GM23338 (cell line): ENCODE measurements at regions not wholly inside any gene's neighbourhood (a gene's known extent, or its start where the extent isn't known, plus 50 kb on each side); places are given as distances from the start of the nearest gene placed in this dataset.

ENCODE experiments used
- ATAC-seq: fragments of 200-7000 bp; cut with Tn5 transposase; 3 replicates; pipeline ENCODE4 v1.9.1; 2020
- DNase-seq: peaks from one replicate; pipeline ENCODE4 v3.0.0-alpha.2; 2015; ENCODE audit warnings: low spot score
- H2AFZ ChIP-seq: fragments of 200-600 bp; sonication (generic); 2 replicates; pipeline ENCODE4 v1.8.0; 2016; ENCODE audit warnings: antibody characterized with exemption, mild to moderate bottlenecking, moderate library complexity
- H3F3A ChIP-seq: fragments of 200-600 bp; sonication (generic); replicated peaks from 2 replicates; pipeline ENCODE4 v1.8.0; 2017; ENCODE audit warnings: antibody characterized with exemption, mixed run types, low read depth
- H3K27ac ChIP-seq: fragments of 200-600 bp; sonication (generic); 2 replicates; pipeline ENCODE4 v1.6.1; 2016; ENCODE audit warnings: low read depth
- H3K27me3 ChIP-seq: fragments of 200-600 bp; sonication (generic); 2 replicates; pipeline ENCODE4 v1.8.0; 2016; ENCODE audit warnings: mild to moderate bottlenecking, mixed run types, moderate library complexity; ENCODE audit not compliant: insufficient read depth
- H3K36me3 ChIP-seq: fragments of 200-600 bp; sonication (generic); 2 replicates; pipeline ENCODE4 v1.8.0; 2016; ENCODE audit warnings: mild to moderate bottlenecking; ENCODE audit not compliant: insufficient read depth
- H3K4me1 ChIP-seq: fragments of 200-600 bp; sonication (generic); 2 replicates; pipeline ENCODE4 v1.8.0; 2016; ENCODE audit warnings: mild to moderate bottlenecking, moderate library complexity; ENCODE audit not compliant: insufficient read depth
- H3K4me2 ChIP-seq: fragments of 200-600 bp; sonication (generic); 2 replicates; pipeline ENCODE4 v1.7.1; 2017; ENCODE audit warnings: mixed run types
- H3K4me3 ChIP-seq: fragments of 200-600 bp; sonication (generic); 2 replicates; pipeline ENCODE4 v1.6.1; 2016; ENCODE audit warnings: mixed run types
- H3K79me2 ChIP-seq: fragments of 200-600 bp; sonication (generic); replicated peaks from 2 replicates; pipeline ENCODE4 v1.8.0; 2017; ENCODE audit warnings: mild to moderate bottlenecking; ENCODE audit not compliant: insufficient read depth
- H3K9me2 ChIP-seq: fragments of 200-600 bp; sonication (generic); 2 replicates; pipeline ENCODE4 v1.8.0; 2017; ENCODE audit not compliant: insufficient read depth
- H4K20me1 ChIP-seq: fragments of 200-600 bp; sonication (generic); replicated peaks from 2 replicates; pipeline ENCODE4 v1.8.0; 2017; ENCODE audit warnings: mild to moderate bottlenecking; ENCODE audit not compliant: insufficient read depth
- H3K27ac Mint-ChIP-seq: 2 replicates; pipeline ENCODE4 v1.8.0; 2020; ENCODE audit warnings: inconsistent platforms, mild to moderate bottlenecking, moderate library complexity, mixed read lengths
- H3K27me3 Mint-ChIP-seq: 3 replicates; pipeline ENCODE4 v1.8.0; 2022; ENCODE audit warnings: low read depth, mild to moderate bottlenecking, moderate library complexity, mixed read lengths, inconsistent platforms; ENCODE audit not compliant: insufficient read depth, poor library complexity
- H3K36me3 Mint-ChIP-seq: 3 replicates; pipeline ENCODE4 v1.8.0; 2021; ENCODE audit warnings: low read depth, mild to moderate bottlenecking, inconsistent platforms, moderate library complexity, mixed read lengths
- H3K4me1 Mint-ChIP-seq: 3 replicates; pipeline ENCODE4 v1.8.0; 2020; ENCODE audit warnings: mild to moderate bottlenecking, inconsistent platforms, mixed read lengths
- H3K4me3 Mint-ChIP-seq: 3 replicates; pipeline ENCODE4 v1.8.0; 2021; ENCODE audit warnings: moderate library complexity, mild to moderate bottlenecking, inconsistent platforms, mixed read lengths
- H3K9me3 Mint-ChIP-seq: 3 replicates; pipeline ENCODE4 v1.8.0; 2020; ENCODE audit warnings: moderate library complexity, mild to moderate bottlenecking, inconsistent platforms, mixed read lengths
- CREB1 ChIP-seq: fragments of 250-450 bp; sonication (Bioruptor Pico); IDR thresholded peaks from 2 replicates; pipeline ENCODE4 v1.5.0; 2020; ENCODE audit warnings: low read depth, mild to moderate bottlenecking, moderate library complexity
- EZH2phosphoT487 ChIP-seq: fragments of 200-600 bp; sonication (generic); IDR thresholded peaks from one replicate; pipeline ENCODE4 v1.8.1; 2018; ENCODE audit warnings: antibody characterized with exemption; ENCODE audit not compliant: unreplicated experiment
- NANOG ChIP-seq: IDR thresholded peaks from 2 replicates; pipeline ENCODE4 v1.6.1; 2016; ENCODE audit warnings: antibody characterized with exemption, borderline replicate concordance
- STAT1 ChIP-seq: IDR thresholded peaks from one replicate; pipeline ENCODE4 v1.6.1; 2016; ENCODE audit warnings: antibody characterized with exemption; ENCODE audit not compliant: unreplicated experiment
- ZNF114 ChIP-seq: fragments of 250-450 bp; sonication (Bioruptor Pico); IDR thresholded peaks from 2 replicates; pipeline ENCODE4 v1.5.0; 2020; ENCODE audit warnings: mild to moderate bottlenecking, moderate library complexity
- ZNF331 ChIP-seq: fragments of 250-450 bp; sonication (Bioruptor Pico); IDR thresholded peaks from 2 replicates; pipeline ENCODE4 v1.5.0; 2020; ENCODE audit warnings: low read depth, mild to moderate bottlenecking, moderate library complexity
- TF ChIP-seq, protein P1 (sequence below): fragments of 250-450 bp; sonication (Bioruptor Pico); IDR thresholded peaks from 2 replicates; pipeline ENCODE4 v1.5.0; 2020; ENCODE audit warnings: mild to moderate bottlenecking, moderate library complexity
- TF ChIP-seq, protein P2 (sequence below): IDR thresholded peaks from one replicate; pipeline ENCODE4 v1.6.1; 2018; ENCODE audit warnings: antibody characterized with exemption; ENCODE audit not compliant: unreplicated experiment
- TF ChIP-seq, protein P3 (sequence below): IDR thresholded peaks from 2 replicates; pipeline ENCODE4 v1.6.1; 2016; ENCODE audit warnings: antibody characterized with exemption
- TF ChIP-seq, protein P4 (sequence below), 2 experiments: fragments of 200-600 bp in 1 of 2; sonication (generic) in 1 of 2; conservative IDR thresholded peaks; 2 replicates each; pipeline versions ENCODE4 v1.5.1 to v1.6.1; 2016 to 2017; ENCODE audit warnings: antibody characterized with exemption in 2 of 2, low read depth in 2 of 2, mild to moderate bottlenecking in 2 of 2, moderate library complexity in 1 of 2

DNA sequence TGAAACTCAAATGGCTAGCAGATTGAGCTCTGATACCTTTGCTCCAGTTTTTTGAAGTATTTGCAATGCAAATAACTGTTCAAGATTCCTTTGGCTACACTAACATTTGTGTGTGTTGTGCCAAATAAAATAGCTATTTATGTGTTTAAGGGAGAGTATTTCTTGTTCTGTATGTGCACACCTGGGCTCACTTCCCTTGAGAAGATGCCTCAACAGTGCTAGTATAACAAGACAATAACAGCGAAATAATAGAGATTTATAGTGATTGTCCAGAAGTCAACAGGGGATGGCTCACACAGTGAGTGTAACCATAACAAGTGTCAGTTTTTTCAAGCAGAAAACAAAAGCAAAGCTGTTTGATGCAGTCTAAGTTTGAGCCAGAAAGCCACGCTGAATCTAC is 460.5 kb downstream of the CENPC start (continued):
- TF ChIP-seq, protein P1, sequence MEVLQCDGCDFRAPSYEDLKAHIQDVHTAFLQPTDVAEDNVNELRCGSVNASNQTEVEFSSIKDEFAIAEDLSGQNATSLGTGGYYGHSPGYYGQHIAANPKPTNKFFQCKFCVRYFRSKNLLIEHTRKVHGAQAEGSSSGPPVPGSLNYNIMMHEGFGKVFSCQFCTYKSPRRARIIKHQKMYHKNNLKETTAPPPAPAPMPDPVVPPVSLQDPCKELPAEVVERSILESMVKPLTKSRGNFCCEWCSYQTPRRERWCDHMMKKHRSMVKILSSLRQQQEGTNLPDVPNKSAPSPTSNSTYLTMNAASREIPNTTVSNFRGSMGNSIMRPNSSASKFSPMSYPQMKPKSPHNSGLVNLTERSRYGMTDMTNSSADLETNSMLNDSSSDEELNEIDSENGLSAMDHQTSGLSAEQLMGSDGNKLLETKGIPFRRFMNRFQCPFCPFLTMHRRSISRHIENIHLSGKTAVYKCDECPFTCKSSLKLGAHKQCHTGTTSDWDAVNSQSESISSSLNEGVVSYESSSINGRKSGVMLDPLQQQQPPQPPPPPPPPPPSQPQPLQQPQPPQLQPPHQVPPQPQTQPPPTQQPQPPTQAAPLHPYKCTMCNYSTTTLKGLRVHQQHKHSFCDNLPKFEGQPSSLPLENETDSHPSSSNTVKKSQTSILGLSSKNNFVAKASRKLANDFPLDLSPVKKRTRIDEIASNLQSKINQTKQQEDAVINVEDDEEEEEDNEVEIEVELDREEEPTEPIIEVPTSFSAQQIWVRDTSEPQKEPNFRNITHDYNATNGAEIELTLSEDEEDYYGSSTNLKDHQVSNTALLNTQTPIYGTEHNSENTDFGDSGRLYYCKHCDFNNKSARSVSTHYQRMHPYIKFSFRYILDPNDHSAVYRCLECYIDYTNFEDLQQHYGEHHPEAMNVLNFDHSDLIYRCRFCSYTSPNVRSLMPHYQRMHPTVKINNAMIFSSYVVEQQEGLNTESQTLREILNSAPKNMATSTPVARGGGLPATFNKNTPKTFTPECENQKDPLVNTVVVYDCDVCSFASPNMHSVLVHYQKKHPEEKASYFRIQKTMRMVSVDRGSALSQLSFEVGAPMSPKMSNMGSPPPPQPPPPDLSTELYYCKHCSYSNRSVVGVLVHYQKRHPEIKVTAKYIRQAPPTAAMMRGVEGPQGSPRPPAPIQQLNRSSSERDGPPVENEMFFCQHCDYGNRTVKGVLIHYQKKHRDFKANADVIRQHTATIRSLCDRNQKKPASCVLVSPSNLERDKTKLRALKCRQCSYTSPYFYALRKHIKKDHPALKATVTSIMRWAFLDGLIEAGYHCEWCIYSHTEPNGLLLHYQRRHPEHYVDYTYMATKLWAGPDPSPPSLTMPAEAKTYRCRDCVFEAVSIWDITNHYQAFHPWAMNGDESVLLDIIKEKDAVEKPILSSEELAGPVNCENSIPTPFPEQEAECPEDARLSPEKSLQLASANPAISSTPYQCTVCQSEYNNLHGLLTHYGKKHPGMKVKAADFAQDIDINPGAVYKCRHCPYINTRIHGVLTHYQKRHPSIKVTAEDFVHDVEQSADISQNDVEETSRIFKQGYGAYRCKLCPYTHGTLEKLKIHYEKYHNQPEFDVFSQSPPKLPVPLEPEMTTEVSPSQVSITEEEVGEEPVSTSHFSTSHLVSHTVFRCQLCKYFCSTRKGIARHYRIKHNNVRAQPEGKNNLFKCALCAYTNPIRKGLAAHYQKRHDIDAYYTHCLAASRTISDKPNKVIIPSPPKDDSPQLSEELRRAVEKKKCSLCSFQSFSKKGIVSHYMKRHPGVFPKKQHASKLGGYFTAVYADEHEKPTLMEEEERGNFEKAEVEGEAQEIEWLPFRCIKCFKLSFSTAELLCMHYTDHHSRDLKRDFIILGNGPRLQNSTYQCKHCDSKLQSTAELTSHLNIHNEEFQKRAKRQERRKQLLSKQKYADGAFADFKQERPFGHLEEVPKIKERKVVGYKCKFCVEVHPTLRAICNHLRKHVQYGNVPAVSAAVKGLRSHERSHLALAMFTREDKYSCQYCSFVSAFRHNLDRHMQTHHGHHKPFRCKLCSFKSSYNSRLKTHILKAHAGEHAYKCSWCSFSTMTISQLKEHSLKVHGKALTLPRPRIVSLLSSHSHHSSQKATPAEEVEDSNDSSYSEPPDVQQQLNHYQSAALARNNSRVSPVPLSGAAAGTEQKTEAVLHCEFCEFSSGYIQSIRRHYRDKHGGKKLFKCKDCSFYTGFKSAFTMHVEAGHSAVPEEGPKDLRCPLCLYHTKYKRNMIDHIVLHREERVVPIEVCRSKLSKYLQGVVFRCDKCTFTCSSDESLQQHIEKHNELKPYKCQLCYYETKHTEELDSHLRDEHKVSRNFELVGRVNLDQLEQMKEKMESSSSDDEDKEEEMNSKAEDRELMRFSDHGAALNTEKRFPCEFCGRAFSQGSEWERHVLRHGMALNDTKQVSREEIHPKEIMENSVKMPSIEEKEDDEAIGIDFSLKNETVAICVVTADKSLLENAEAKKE (CRISPR knock-in tag): no peak
- TF ChIP-seq STAT1: no peak

DNA sequence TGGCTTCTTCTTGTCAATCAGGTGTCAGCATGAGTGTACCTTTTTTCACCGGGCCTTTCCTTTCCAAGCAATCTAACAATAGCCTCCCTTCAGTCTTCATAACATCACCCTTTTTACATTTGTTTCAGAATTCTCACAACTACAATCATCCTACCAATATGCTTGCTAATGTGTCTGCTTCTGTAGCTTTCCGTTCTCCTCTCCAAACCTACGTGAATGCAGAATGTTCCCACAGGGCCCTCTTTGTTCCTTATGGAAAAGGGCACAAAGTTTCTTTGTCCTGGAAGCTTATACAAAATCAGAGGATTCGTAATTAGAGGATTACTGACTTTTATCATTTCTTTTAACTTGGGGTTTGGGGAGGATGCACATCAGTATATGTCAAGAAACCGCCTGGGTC is 461.8 kb downstream of the CENPC start:
- no peak overlapping the region for H3K4me2 ChIP-seq
- H3K27ac Mint-ChIP-seq: peak overlapping the region; percentile 57
- H3K4me1 ChIP-seq: peaks cover 29% of the 10 kb centered on the region
- ATAC-seq (no peak; the same call in 2 of the 3 replicates), DNase-seq (peak; percentile 22)
- no peaks in the 10 kb centered on the region for H3K27me3 ChIP-seq
- H3K27me3 Mint-ChIP-seq: no peaks in the 10 kb centered on the region
- no peaks in the 10 kb centered on the region for H3K79me2 ChIP-seq
- no peaks in the 10 kb centered on the region for H3K36me3 ChIP-seq
- H3F3A ChIP-seq: no peaks in the 10 kb centered on the region
- H3K9me3 Mint-ChIP-seq: no peaks in the 10 kb centered on the region; the same call in 2 of the 3 replicates
- no peak overlapping the region for H3K4me3 Mint-ChIP-seq
- no peak overlapping the region for H3K4me3 ChIP-seq
- H3K36me3 Mint-ChIP-seq: peaks cover 6% of the 10 kb centered on the region; the same call in 2 of the 3 replicates
- H3K4me1 Mint-ChIP-seq: peaks cover 30% of the 10 kb centered on the region
- H2AFZ ChIP-seq: 0 out of 2 replicates have a peak overlapping the region, but pooled peaks have one; percentile 11
- H3K27ac ChIP-seq: peak overlapping the region; percentile 3; the same call in 1 of the 2 replicates
- H3K9me2 ChIP-seq: no peaks in the 10 kb centered on the region
- no peaks in the 10 kb centered on the region for H4K20me1 ChIP-seq
- TF ChIP-seq NANOG (no peak), ZNF114 (CRISPR knock-in tag) (no peak), EZH2phosphoT487 (no peak), ZNF331 (CRISPR knock-in tag) (no peak), CREB1 (CRISPR knock-in tag) (no peak), STAT1 (no peak)
- TF ChIP-seq, protein P2, sequence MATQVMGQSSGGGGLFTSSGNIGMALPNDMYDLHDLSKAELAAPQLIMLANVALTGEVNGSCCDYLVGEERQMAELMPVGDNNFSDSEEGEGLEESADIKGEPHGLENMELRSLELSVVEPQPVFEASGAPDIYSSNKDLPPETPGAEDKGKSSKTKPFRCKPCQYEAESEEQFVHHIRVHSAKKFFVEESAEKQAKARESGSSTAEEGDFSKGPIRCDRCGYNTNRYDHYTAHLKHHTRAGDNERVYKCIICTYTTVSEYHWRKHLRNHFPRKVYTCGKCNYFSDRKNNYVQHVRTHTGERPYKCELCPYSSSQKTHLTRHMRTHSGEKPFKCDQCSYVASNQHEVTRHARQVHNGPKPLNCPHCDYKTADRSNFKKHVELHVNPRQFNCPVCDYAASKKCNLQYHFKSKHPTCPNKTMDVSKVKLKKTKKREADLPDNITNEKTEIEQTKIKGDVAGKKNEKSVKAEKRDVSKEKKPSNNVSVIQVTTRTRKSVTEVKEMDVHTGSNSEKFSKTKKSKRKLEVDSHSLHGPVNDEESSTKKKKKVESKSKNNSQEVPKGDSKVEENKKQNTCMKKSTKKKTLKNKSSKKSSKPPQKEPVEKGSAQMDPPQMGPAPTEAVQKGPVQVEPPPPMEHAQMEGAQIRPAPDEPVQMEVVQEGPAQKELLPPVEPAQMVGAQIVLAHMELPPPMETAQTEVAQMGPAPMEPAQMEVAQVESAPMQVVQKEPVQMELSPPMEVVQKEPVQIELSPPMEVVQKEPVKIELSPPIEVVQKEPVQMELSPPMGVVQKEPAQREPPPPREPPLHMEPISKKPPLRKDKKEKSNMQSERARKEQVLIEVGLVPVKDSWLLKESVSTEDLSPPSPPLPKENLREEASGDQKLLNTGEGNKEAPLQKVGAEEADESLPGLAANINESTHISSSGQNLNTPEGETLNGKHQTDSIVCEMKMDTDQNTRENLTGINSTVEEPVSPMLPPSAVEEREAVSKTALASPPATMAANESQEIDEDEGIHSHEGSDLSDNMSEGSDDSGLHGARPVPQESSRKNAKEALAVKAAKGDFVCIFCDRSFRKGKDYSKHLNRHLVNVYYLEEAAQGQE: no peak
- TF ChIP-seq, protein P3, sequence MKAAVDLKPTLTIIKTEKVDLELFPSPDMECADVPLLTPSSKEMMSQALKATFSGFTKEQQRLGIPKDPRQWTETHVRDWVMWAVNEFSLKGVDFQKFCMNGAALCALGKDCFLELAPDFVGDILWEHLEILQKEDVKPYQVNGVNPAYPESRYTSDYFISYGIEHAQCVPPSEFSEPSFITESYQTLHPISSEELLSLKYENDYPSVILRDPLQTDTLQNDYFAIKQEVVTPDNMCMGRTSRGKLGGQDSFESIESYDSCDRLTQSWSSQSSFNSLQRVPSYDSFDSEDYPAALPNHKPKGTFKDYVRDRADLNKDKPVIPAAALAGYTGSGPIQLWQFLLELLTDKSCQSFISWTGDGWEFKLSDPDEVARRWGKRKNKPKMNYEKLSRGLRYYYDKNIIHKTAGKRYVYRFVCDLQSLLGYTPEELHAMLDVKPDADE: no peak
- TF ChIP-seq, protein P4, sequence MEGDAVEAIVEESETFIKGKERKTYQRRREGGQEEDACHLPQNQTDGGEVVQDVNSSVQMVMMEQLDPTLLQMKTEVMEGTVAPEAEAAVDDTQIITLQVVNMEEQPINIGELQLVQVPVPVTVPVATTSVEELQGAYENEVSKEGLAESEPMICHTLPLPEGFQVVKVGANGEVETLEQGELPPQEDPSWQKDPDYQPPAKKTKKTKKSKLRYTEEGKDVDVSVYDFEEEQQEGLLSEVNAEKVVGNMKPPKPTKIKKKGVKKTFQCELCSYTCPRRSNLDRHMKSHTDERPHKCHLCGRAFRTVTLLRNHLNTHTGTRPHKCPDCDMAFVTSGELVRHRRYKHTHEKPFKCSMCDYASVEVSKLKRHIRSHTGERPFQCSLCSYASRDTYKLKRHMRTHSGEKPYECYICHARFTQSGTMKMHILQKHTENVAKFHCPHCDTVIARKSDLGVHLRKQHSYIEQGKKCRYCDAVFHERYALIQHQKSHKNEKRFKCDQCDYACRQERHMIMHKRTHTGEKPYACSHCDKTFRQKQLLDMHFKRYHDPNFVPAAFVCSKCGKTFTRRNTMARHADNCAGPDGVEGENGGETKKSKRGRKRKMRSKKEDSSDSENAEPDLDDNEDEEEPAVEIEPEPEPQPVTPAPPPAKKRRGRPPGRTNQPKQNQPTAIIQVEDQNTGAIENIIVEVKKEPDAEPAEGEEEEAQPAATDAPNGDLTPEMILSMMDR (conservative IDR thresholded peaks at IDR 0.05; ENCODE audit: low read depth in 2 of 2): no peak
